ENCODE measurements at regions not wholly inside any gene's neighbourhood (a gene's known extent, or its start where the extent isn't known, plus 50 kb on each side); places are given as distances from the start of the nearest gene placed in this dataset.

DNA sequence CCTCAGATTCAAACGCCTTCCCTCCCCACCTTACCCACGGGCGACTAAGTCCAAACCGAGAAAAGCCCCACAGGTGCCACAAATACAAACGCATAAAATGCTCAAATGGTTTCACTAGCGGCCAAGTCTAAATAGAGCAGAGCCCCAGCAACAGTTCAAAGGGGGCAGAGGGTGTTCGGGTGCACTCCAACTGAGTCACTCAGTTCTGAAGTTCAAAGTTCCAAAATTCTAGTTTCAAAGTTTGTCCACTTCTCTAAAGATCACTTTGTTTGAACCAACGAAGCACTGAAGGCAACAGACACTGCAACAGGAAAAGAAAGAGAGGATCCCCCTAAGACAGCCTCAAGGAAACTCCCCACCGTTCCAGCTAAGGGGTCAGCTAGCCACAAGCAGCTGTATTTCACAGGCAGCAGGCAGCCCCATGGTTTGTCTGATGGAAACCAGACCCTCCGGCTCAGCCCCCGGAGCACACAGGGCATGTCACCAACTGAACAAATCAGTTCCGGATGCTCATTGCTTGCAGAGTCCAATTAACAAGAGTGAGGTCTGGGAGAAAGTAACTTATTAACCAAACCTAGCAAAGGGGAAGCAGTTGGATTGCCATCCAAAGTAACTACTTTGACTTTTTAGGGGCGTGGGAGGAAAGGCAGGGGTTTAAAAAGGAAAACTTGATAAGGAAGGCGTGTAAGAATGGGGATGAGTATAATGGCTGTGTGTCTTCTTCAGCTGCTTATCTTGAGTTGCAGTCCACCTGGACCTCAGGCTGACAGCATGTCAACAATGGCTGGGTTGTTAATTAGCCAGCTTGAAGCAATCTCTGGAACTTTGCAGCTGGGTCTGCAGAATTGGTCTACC is 1423.9 kb upstream of the PRMT6 start:
- TF ChIP-seq, protein P1, sequence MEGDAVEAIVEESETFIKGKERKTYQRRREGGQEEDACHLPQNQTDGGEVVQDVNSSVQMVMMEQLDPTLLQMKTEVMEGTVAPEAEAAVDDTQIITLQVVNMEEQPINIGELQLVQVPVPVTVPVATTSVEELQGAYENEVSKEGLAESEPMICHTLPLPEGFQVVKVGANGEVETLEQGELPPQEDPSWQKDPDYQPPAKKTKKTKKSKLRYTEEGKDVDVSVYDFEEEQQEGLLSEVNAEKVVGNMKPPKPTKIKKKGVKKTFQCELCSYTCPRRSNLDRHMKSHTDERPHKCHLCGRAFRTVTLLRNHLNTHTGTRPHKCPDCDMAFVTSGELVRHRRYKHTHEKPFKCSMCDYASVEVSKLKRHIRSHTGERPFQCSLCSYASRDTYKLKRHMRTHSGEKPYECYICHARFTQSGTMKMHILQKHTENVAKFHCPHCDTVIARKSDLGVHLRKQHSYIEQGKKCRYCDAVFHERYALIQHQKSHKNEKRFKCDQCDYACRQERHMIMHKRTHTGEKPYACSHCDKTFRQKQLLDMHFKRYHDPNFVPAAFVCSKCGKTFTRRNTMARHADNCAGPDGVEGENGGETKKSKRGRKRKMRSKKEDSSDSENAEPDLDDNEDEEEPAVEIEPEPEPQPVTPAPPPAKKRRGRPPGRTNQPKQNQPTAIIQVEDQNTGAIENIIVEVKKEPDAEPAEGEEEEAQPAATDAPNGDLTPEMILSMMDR (conservative IDR thresholded peaks at IDR 0.05; ENCODE audit: low read depth, low read length) = no peak
- peak; percentile 39 for DNase-seq (ENCODE audit: low read depth)
- H3K4me3 ChIP-seq (ENCODE audit: low read depth, low read length) = peak overlapping the region; percentile 48

DNA sequence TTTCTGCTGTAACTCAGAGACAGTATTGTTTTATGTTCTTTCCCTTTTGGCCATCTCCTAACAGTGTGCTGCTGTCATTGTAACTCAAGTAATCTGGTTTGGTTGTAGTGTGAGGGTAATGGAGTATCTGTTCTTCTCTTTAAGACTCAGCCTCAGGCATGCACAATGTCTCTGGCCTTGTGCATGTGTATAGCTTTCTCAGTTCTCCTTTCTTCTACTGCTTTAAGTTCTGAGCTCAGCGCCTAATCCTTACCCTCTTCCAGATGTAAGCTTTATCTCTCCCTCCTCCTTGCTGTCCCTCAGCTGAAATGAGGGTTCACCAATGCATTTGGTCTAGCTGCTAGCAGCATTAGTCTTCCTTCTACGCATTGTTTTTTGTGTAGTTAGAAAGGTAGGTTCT is 1420.4 kb upstream of the PRMT6 start:
- no peak overlapping the region for H3K4me3 ChIP-seq (ENCODE audit: low read depth, low read length)
- TF ChIP-seq, protein P1 (conservative IDR thresholded peaks at IDR 0.05; ENCODE audit: low read depth, low read length) = no peak
- no peak for DNase-seq (ENCODE audit: low read depth)

DNA sequence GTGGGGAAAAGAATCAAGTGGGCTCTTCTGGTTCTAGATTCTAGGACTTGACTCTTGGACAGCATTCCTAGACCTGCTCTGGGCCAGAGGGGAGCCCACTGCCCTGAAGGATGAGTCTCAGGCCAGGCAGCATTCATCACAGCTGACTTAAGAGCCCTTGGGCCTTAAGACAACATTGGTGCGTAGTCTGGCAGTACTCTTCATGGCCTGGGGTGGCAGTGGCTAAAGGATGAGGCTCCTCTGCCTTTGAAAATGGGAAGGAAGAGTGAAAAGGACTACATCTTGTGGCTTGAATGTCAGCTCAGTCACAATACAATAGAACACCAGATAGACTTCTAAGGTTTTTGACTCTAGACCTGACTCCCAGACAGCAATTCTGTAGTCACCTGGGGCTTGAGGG is 1415.1 kb upstream of the PRMT6 start:
- no peak for DNase-seq (ENCODE audit: low read depth)
- TF ChIP-seq, protein P1 (conservative IDR thresholded peaks at IDR 0.05; ENCODE audit: low read depth, low read length) = no peak
- no peak overlapping the region for H3K4me3 ChIP-seq (ENCODE audit: low read depth, low read length)

DNA sequence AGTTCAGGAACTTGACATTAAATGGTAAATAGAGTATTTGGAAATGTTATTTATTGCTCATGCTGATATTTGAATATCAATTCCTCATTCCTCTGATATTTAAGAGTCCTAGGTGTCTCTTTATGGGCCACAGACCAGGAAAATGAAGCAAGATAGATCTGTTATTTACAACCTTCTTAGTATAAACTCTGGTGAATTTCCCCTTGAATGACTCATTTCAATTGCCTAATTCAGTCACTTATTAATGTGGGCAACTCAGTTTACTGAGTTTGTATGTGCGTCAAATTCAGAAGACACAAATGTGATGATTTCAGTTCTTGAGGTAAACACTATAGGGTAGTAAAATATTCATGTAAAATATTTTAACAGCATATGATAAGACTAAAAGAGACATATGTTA is 1404.4 kb upstream of the PRMT6 start:
- TF ChIP-seq, protein P1 (conservative IDR thresholded peaks at IDR 0.05; ENCODE audit: low read depth, low read length) = no peak
- DNase-seq (ENCODE audit: low read depth) = peak; percentile 84
- no peak overlapping the region for H3K4me3 ChIP-seq (ENCODE audit: low read depth, low read length)

DNA sequence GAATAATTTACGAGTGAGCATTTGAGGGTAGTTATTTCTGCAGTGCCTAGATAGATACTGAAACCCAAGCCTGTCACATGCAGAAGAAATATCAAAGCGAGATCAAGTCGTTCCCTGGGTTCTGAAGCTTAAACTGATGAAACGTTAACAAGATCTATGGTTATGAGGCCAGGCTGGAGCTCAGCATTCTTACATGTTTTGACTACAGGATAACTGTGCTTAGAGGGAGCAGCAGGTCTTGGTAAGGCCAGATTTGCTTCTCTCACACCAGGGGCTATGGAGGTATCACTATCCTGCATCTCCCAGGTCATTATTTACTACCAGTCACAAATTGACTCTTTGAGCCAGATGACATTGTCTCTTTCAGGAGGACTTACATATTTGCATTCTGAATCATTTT is 1401.4 kb upstream of the PRMT6 start:
- no peak overlapping the region for H3K4me3 ChIP-seq (ENCODE audit: low read depth, low read length)
- TF ChIP-seq, protein P1 (conservative IDR thresholded peaks at IDR 0.05; ENCODE audit: low read depth, low read length) = no peak
- DNase-seq (ENCODE audit: low read depth) = no peak

DNA sequence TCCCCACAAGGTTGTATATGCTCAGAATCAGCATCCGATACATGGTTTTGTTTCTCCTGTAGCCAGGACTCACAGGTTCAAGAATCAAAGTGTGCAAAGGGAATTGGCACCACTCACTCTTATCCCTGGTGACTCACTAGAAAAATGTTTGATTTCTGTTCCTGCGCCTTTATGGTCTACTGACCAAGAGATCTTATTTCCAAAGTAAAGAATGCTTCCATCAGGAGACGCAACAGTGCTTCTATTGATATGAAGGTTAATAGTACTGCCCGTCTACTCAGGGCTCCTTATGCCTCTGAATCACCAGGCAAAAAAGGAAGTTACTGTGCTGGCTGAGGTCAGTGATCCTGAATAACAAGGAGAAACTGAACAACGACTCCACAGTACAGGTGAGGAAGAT is 1392.0 kb upstream of the PRMT6 start:
- peak; percentile 98 for DNase-seq (ENCODE audit: low read depth)
- TF ChIP-seq, protein P1 (conservative IDR thresholded peaks at IDR 0.05; ENCODE audit: low read depth, low read length) = no peak
- no peak overlapping the region for H3K4me3 ChIP-seq (ENCODE audit: low read depth, low read length)

DNA sequence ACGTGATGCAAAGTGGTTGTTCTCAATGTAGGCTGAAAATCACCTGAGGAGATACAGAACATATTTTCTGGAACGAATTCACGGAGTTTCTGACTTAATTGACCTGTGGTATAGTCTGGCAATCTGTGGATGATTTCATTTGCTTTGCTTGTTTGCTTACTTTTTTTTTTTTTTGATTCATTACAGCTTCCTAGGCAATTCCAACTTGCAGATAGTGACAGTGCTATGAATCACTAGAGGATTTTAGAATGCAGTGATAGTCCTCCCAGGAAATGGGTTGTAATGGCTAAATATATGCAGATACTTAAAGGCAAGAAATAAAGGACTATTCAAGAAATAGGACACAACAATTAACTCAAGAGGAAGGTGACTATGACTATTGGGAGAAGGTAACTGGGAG is 1378.1 kb upstream of the PRMT6 start:
- DNase-seq (ENCODE audit: low read depth) = no peak
- no peak overlapping the region for H3K4me3 ChIP-seq (ENCODE audit: low read depth, low read length)
- TF ChIP-seq, protein P1 (conservative IDR thresholded peaks at IDR 0.05; ENCODE audit: low read depth, low read length) = no peak
